DOHH2 (cell line): ENCODE measurements at regions not wholly inside any gene's neighbourhood (a gene's known extent, or its start where the extent isn't known, plus 50 kb on each side); places are given as distances from the start of the nearest gene placed in this dataset.

Source experiments
- H3F3A ChIP-seq: fragments of 200-600 bp; sonication (generic), shearing (Covaris generic); 2 replicates; pipeline ENCODE4 v1.6.0; 2016; ENCODE audit warnings: antibody characterized with exemption, mild to moderate bottlenecking; ENCODE audit not compliant: control insufficient read depth, insufficient read depth
- H3K27ac ChIP-seq: fragments of 200-600 bp; sonication (generic); 2 replicates; pipeline ENCODE4 v1.5.1; 2014; ENCODE audit warnings: low read depth, mild to moderate bottlenecking, low read length, moderate library complexity
- H3K27me3 ChIP-seq: fragments of 200-600 bp; sonication (generic); 2 replicates; pipeline ENCODE4 v1.6.1; 2014; ENCODE audit warnings: mild to moderate bottlenecking, low read length, mixed read lengths; ENCODE audit not compliant: control insufficient read depth
- H3K36me3 ChIP-seq: fragments of 200-600 bp; sonication (generic); 2 replicates; pipeline ENCODE4 v1.6.1; 2014; ENCODE audit warnings: mild to moderate bottlenecking, low read length, moderate library complexity, mixed read lengths; ENCODE audit not compliant: control insufficient read depth
- H3K4me1 ChIP-seq: fragments of 200-600 bp; sonication (generic); 2 replicates; pipeline ENCODE4 v1.6.1; 2014; ENCODE audit warnings: mild to moderate bottlenecking, low read length, mixed read lengths; ENCODE audit not compliant: control insufficient read depth
- H3K4me2 ChIP-seq: fragments of 200-600 bp; sonication (generic); 2 replicates; pipeline ENCODE4 v1.6.0; 2014; ENCODE audit warnings: mild to moderate bottlenecking, low read length, moderate library complexity
- H3K4me3 ChIP-seq: fragments of 200-600 bp; sonication (generic); 2 replicates; pipeline ENCODE4 v1.5.1; 2014; ENCODE audit warnings: mild to moderate bottlenecking, low read length, mixed read lengths
- H3K79me2 ChIP-seq: fragments of 200-600 bp; sonication (generic); 2 replicates; pipeline ENCODE4 v1.6.1; 2014; ENCODE audit warnings: mild to moderate bottlenecking, low read length, mixed read lengths; ENCODE audit not compliant: control insufficient read depth
- H3K9me2 ChIP-seq: fragments of 200-600 bp; sonication (generic); replicated peaks from 2 replicates; pipeline ENCODE4 v1.6.1; 2014; ENCODE audit warnings: mild to moderate bottlenecking, low read length, mixed read lengths; ENCODE audit not compliant: control insufficient read depth
- H3K9me3 ChIP-seq: fragments of 200-600 bp; sonication (generic); 2 replicates; pipeline ENCODE4 v1.6.1; 2014; ENCODE audit warnings: antibody characterized with exemption, low read length, mixed read lengths; ENCODE audit not compliant: control insufficient read depth, insufficient read depth
- H4K20me1 ChIP-seq: fragments of 200-600 bp; sonication (generic); 2 replicates; pipeline ENCODE4 v1.6.0; 2014; ENCODE audit warnings: low read depth, mild to moderate bottlenecking, antibody characterized with exemption, low read length, moderate library complexity; ENCODE audit not compliant: control insufficient read depth, insufficient read depth
- EZH2phosphoT487 ChIP-seq: fragments of 200-600 bp; sonication (generic); IDR thresholded peaks from 2 replicates; pipeline ENCODE4 v1.6.1; 2017; ENCODE audit warnings: borderline replicate concordance, mild to moderate bottlenecking, antibody characterized with exemption, low read length, moderate library complexity, mixed read lengths
- TF ChIP-seq, protein P1 (sequence below): fragments of 200-600 bp; sonication (generic); IDR thresholded peaks from one replicate; pipeline ENCODE4 v1.5.1; 2014; ENCODE audit warnings: antibody characterized with exemption, mild to moderate bottlenecking, low read depth, low read length; ENCODE audit not compliant: poor library complexity, severe bottlenecking

DNA sequence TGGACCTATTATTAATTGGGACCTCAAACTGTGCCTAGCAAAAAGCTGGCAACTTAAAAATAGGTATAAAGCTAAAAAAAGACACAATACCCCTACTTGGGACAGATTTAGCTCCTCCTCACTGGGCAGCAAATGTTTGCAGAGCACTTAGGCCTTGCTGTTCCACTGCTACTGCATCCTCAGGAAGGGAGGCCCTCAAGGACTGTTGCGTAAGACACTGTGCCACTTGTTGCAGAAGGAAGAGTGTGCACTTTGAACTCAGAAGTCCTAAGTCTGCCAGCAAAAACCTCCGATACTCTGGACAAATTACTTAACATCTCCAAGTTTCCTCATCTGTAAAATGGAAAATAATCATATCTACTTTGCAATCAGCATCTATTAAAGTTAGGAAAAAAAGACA is 322.9 kb downstream of the BARHL2 start:
- no peak overlapping the region for H3K4me2 ChIP-seq
- no peaks in the 10 kb centered on the region for H3K9me2 ChIP-seq
- no peaks in the 10 kb centered on the region for H3K79me2 ChIP-seq
- H3K36me3 ChIP-seq: no peaks in the 10 kb centered on the region
- H3K27ac ChIP-seq: no peak overlapping the region
- H3K4me3 ChIP-seq: no peak overlapping the region
- H3K4me1 ChIP-seq: no peaks in the 10 kb centered on the region
- no peaks in the 10 kb centered on the region for H3K27me3 ChIP-seq
- no peaks in the 10 kb centered on the region for H3K9me3 ChIP-seq
- H3F3A ChIP-seq: no peaks in the 10 kb centered on the region
- H4K20me1 ChIP-seq: no peaks in the 10 kb centered on the region; the same call in 1 of the 2 replicates
- TF ChIP-seq, protein P1, sequence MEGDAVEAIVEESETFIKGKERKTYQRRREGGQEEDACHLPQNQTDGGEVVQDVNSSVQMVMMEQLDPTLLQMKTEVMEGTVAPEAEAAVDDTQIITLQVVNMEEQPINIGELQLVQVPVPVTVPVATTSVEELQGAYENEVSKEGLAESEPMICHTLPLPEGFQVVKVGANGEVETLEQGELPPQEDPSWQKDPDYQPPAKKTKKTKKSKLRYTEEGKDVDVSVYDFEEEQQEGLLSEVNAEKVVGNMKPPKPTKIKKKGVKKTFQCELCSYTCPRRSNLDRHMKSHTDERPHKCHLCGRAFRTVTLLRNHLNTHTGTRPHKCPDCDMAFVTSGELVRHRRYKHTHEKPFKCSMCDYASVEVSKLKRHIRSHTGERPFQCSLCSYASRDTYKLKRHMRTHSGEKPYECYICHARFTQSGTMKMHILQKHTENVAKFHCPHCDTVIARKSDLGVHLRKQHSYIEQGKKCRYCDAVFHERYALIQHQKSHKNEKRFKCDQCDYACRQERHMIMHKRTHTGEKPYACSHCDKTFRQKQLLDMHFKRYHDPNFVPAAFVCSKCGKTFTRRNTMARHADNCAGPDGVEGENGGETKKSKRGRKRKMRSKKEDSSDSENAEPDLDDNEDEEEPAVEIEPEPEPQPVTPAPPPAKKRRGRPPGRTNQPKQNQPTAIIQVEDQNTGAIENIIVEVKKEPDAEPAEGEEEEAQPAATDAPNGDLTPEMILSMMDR: no peak
- TF ChIP-seq EZH2phosphoT487: no peak

DNA sequence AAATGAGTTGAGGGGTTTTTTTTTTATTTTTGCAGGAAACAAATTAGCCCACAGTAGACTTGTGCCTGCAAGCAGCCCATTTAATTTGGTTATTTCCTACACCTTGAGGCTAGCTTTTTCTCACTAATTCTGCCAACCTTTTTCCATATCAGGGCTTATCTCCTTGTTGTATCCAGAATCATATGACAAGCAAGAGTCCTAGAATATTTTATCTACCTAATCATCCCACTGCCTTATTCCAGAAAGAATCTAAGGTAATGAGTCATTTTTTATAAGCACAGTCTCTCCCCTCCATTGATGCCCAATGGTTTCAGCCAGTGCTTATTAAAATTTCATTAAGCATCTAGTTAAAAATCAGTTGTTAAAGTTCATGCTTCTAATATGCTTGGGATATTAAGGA is 324.1 kb downstream of the BARHL2 start:
- Histone ChIP-seq H3K27me3 (no peaks in the 10 kb centered on the region), H3K9me2 (no peaks in the 10 kb centered on the region), H3K4me3 (no peak overlapping the region), H3K79me2 (no peaks in the 10 kb centered on the region), H3K27ac (no peak overlapping the region), H3K36me3 (no peaks in the 10 kb centered on the region), H3K9me3 (no peaks in the 10 kb centered on the region), H3K4me1 (no peaks in the 10 kb centered on the region), H3K4me2 (no peak overlapping the region), H3F3A (no peaks in the 10 kb centered on the region), H4K20me1 (no peaks in the 10 kb centered on the region; the same call in 1 of the 2 replicates)
- TF ChIP-seq, protein P1: no peak
- TF ChIP-seq EZH2phosphoT487: no peak

DNA sequence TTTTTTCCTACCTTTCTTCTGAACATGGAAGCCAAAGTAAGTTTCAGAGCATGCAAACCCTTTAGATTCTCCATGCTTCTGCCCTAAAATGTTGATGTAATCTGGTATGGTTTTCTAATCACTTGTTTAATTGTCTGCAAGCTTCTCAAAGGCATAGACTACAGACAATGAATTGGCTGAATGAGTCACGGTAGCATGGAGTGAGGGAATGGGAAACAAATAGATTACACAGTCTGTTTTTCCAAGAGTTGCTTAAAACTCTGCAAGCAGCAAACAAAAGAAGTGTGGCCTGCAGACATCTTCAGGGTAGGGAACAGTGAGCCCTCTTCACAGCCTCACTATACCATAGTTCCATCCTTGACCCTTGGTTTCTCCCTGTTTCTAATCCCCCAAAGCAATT is 326.0 kb downstream of the BARHL2 start:
- no peaks in the 10 kb centered on the region for H3K9me3 ChIP-seq
- H3K4me1 ChIP-seq: no peaks in the 10 kb centered on the region
- H3K4me3 ChIP-seq: no peak overlapping the region
- TF ChIP-seq, protein P1: no peak
- no peak for TF ChIP-seq EZH2phosphoT487
- H3K27me3 ChIP-seq: no peaks in the 10 kb centered on the region
- H3K27ac ChIP-seq: no peak overlapping the region
- no peaks in the 10 kb centered on the region for H3K36me3 ChIP-seq
- no peaks in the 10 kb centered on the region for H3K79me2 ChIP-seq
- H3K9me2 ChIP-seq: no peaks in the 10 kb centered on the region
- H3F3A ChIP-seq: no peaks in the 10 kb centered on the region
- no peaks in the 10 kb centered on the region; the same call in 1 of the 2 replicates for H4K20me1 ChIP-seq
- H3K4me2 ChIP-seq: no peak overlapping the region

- H3F3A ChIP-seq: no peaks in the 10 kb centered on the region
- no peak for TF ChIP-seq EZH2phosphoT487
- TF ChIP-seq, protein P1: no peak
- H3K79me2 ChIP-seq: no peaks in the 10 kb centered on the region
- no peaks in the 10 kb centered on the region for H3K9me2 ChIP-seq
- H3K27ac ChIP-seq: no peak overlapping the region
- no peak overlapping the region for H3K4me2 ChIP-seq
- H3K36me3 ChIP-seq: no peaks in the 10 kb centered on the region
- H3K27me3 ChIP-seq: no peaks in the 10 kb centered on the region
- no peaks in the 10 kb centered on the region for H3K4me1 ChIP-seq
- no peaks in the 10 kb centered on the region; the same call in 1 of the 2 replicates for H4K20me1 ChIP-seq
- H3K9me3 ChIP-seq: no peaks in the 10 kb centered on the region
- H3K4me3 ChIP-seq: no peak overlapping the region
These were observed 329.3 kb downstream of the BARHL2 start for GRCh38 chr1:90387805-90388204.
